Testis (tissue), 2 donors: ENCODE measurements at regions not wholly inside any gene's neighbourhood (a gene's known extent, or its start where the extent isn't known, plus 50 kb on each side); places are given as distances from the start of the nearest gene placed in this dataset.

Experiments used
- DNase-seq: peaks from one replicate; pipeline ENCODE4 v3.0.0-alpha.2; 2019
- H3K27ac ChIP-seq, 2 donors: fragments of 200-600 bp; sonication (generic); one replicate each; pipeline ENCODE4 v1.5.1; 2019
- H3K27me3 ChIP-seq: fragments of 200-600 bp; sonication (generic); one replicate; pipeline ENCODE4 v1.5.1; 2019
- H3K36me3 ChIP-seq: fragments of 200-600 bp; sonication (generic); one replicate; pipeline ENCODE4 v1.5.1; 2017; ENCODE audit warnings: low read depth; ENCODE audit errors: missing control alignments
- H3K4me1 ChIP-seq: fragments of 200-600 bp; sonication (generic); one replicate; pipeline ENCODE4 v1.5.1; 2019
- H3K4me3 ChIP-seq, 2 donors: fragments of 200-600 bp; sonication (generic); one replicate each; pipeline ENCODE4 v1.5.1; 2017 to 2019
- H3K9me3 ChIP-seq: fragments of 200-600 bp; sonication (generic); one replicate; pipeline ENCODE4 v1.5.1; 2017
- POLR2A ChIP-seq: fragments of 450-650 bp; IDR thresholded peaks from one replicate; pipeline ENCODE4 v1.6.1; 2017; ENCODE audit warnings: antibody characterized with exemption, mild to moderate bottlenecking, moderate library complexity
- whole genome bisulfite sequencing, 2 donors: methylation state at CpG; one replicate each; pipeline ENCODE4 v1.1.5; 2018; 5-methylcytosine and 5-hydroxymethylcytosine counted together
- intact Hi-C: fragments of 100-400 bp; cut with DNase I; formaldehyde crosslinking; loops from one replicate; pipeline ENCODE4 v1.15.1; 2023; ENCODE audit warnings: low total_unique reads
- TF ChIP-seq, protein P1 (sequence below), 3 experiments: fragments of 450-650 bp in 2 of 3; fragments of 200-600 bp in 1 of 3; sonication (generic) in 1 of 3; IDR thresholded peaks; one replicate each; pipeline ENCODE4 v1.5.1; 2016 to 2019; ENCODE audit warnings: antibody characterized with exemption in 3 of 3, mild to moderate bottlenecking in 2 of 3, moderate library complexity in 1 of 3

DNA sequence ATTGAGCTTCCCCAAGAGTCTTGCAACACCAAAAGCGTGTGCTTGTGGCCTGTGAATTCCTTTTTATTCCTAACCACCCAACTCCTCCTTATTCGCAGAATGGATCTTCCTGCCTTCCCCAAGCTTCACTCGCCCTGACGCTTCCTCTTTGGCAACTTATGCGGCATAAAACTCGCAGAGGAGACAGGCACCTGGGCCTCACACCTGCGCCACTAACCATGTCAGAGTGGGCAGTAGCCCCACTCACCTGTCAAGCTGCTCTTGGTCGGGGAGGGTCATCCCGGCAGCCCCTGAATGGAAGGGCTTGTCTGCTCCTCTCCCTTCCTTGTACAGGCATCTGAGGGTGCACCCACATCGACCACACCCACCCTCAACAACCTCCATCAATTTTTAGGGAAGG, 106.9 kb upstream of the GPC1 start:
- Histone ChIP-seq H3K36me3 (no peaks in the 10 kb centered on the region), H3K27me3 (no peaks in the 10 kb centered on the region), H3K4me1 (peaks cover 7% of the 10 kb centered on the region), H3K27ac (no peak overlapping the region), H3K9me3 (no peaks in the 10 kb centered on the region), H3K4me3 (no peak overlapping the region)
- intact Hi-C loops, result no loop called here
- TF ChIP-seq, protein P1, sequence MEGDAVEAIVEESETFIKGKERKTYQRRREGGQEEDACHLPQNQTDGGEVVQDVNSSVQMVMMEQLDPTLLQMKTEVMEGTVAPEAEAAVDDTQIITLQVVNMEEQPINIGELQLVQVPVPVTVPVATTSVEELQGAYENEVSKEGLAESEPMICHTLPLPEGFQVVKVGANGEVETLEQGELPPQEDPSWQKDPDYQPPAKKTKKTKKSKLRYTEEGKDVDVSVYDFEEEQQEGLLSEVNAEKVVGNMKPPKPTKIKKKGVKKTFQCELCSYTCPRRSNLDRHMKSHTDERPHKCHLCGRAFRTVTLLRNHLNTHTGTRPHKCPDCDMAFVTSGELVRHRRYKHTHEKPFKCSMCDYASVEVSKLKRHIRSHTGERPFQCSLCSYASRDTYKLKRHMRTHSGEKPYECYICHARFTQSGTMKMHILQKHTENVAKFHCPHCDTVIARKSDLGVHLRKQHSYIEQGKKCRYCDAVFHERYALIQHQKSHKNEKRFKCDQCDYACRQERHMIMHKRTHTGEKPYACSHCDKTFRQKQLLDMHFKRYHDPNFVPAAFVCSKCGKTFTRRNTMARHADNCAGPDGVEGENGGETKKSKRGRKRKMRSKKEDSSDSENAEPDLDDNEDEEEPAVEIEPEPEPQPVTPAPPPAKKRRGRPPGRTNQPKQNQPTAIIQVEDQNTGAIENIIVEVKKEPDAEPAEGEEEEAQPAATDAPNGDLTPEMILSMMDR (IDR thresholded peaks at IDR 0.05), result no peak
- 91 to 94% methylated on average over 10 of the region's 10 CpGs for WGBS, 2 donors
- no peak for DNase-seq

DNA sequence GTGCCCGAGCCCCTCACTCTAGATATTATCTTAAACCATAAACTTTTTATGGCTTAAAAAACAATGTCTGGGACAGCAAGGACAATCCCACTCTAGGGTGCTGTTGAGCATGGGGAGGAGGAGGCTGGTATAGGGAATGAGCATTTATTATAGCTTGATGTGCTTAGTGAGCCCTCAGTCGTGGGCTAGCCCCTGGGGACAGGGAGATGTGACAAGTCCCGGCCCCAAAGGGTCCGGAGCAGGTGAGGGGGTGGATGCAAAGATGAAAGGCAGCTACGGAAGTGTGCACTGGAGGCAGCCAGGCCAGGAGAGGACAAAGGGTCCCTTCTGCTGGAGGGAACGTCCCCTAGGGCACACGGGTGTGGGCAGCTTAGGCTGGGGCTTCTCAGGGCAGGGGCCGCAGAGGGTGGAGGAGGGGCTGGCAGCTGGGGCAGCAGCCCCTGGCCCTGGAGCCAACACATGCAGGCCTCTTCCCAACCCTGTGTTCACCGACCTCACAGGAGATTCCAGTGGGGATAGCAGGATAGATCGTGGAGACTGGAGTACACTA, 106.3 kb upstream of the GPC1 start:
- Histone ChIP-seq H3K36me3 (no peaks in the 10 kb centered on the region), H3K9me3 (no peaks in the 10 kb centered on the region), H3K4me1 (peaks cover 7% of the 10 kb centered on the region), H3K27ac (no peak overlapping the region), H3K4me3 (no peak overlapping the region), H3K27me3 (no peaks in the 10 kb centered on the region)
- no peak for TF ChIP-seq POLR2A
- TF ChIP-seq, protein P1 (IDR thresholded peaks at IDR 0.05), result no peak
- WGBS, 2 donors, result 84 to 93% methylated on average over 10 of the region's 10 CpGs
- intact Hi-C loops, result no loop called here
- no peak for DNase-seq

DNA sequence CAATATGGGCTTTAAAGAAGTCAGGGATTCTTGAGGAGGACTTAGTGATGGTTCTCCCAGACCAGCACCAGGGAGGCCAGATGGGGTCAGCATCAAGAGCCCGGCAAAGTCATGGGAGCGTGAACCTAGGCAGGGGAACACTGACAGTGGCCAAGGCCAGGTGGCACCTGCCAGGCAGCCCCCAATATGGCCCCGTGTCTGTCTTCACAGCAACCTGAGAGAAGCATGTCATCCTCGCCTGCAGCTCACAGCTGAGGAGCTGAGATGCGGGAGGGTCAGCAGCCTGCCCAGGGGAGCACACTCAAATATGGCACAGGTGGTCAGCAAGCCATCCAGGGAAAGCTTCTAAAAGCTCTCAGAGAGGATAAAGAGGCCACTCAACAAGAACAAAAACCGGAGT, 105.7 kb upstream of the GPC1 start:
- no peaks in the 10 kb centered on the region for H3K27me3 ChIP-seq
- intact Hi-C loops, result no loop called here
- H3K36me3 ChIP-seq, result no peaks in the 10 kb centered on the region
- H3K27ac ChIP-seq, result no peak overlapping the region
- H3K9me3 ChIP-seq, result no peaks in the 10 kb centered on the region
- WGBS, 2 donors, result 89 to 95% methylated on average over 6 of the region's 6 CpGs
- TF ChIP-seq POLR2A, result no peak
- TF ChIP-seq, protein P1 (IDR thresholded peaks at IDR 0.05), result no peak
- H3K4me3 ChIP-seq, result no peak overlapping the region
- peaks cover 7% of the 10 kb centered on the region for H3K4me1 ChIP-seq
- DNase-seq, result no peak

DNA sequence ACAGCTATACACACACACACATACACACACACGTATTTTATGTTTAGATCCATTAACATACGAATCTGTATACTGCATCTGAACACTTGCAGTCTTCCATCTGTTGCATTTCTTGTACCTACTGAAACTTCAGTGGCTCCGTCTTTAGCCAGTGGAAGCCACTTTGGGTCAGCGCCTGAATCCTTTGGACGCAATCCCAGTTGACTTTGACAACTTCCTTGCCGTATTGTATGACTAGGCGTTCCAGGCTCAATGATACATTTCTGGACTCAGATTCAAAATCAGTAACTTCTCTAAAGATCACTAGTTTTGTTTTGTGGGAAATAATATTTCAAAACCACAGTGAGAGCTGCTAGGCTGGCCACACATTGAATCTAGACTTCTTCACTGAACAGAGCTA, 101.5 kb upstream of the GPC1 start:
- Histone ChIP-seq H3K9me3 (no peaks in the 10 kb centered on the region), H3K27ac (no peak overlapping the region), H3K4me3 (no peak overlapping the region), H3K27me3 (no peaks in the 10 kb centered on the region), H3K36me3 (no peaks in the 10 kb centered on the region), H3K4me1 (no peaks in the 10 kb centered on the region)
- WGBS, 2 donors, result 68 to 75% methylated on average over 7 of the region's 7 CpGs
- intact Hi-C loops, result no loop called here
- no peak for DNase-seq
- TF ChIP-seq, protein P1 (IDR thresholded peaks at IDR 0.05), result no peak

DNA sequence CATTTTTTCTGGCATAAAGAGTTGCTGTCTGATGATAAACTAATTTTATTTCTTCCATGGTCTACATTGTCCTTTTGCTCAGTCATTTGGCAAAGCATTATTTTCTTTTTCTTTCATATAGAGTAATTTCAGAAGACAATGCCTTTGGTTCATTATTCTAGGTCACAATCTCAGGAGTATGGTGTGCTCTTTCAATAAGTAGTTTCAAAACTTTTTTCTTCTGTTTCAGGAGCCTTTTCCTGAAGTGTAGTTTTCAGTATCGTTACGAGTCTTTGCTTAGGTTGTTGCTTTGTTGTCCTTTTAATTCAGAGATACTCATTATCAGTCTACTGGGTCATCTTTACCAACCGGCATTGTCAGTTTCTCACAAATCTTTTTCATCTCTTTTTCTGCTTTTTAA, 100.4 kb upstream of the GPC1 start:
- 68 to 71% methylated on average over 3 of the region's 3 CpGs for WGBS, 2 donors
- no peak for DNase-seq
- no peaks in the 10 kb centered on the region for H3K9me3 ChIP-seq
- TF ChIP-seq POLR2A, result no peak
- TF ChIP-seq, protein P1 (IDR thresholded peaks at IDR 0.05), result no peak
- H3K27ac ChIP-seq, result no peak overlapping the region
- no peaks in the 10 kb centered on the region for H3K36me3 ChIP-seq
- intact Hi-C loops, result no loop called here
- H3K27me3 ChIP-seq, result no peaks in the 10 kb centered on the region
- H3K4me3 ChIP-seq, result no peak overlapping the region
- no peaks in the 10 kb centered on the region for H3K4me1 ChIP-seq
